Glutamatergic neuron (in vitro differentiated cells): ENCODE measurements at regions not wholly inside any gene's neighbourhood (a gene's known extent, or its start where the extent isn't known, plus 50 kb on each side); places are given as distances from the start of the nearest gene placed in this dataset.

Source experiments
- DNase-seq: peaks from one replicate; pipeline ENCODE4 v3.0.0; 2022
- H3K27ac Mint-ChIP-seq: one replicate; pipeline ENCODE4 v1.8.0; 2020; ENCODE audit warnings: mild to moderate bottlenecking, mixed read lengths, inconsistent platforms; ENCODE audit not compliant: unreplicated experiment
- H3K27me3 Mint-ChIP-seq: one replicate; pipeline ENCODE4 v1.8.0; 2020; ENCODE audit warnings: mild to moderate bottlenecking, moderate library complexity, mixed read lengths, inconsistent platforms; ENCODE audit not compliant: unreplicated experiment
- H3K36me3 Mint-ChIP-seq: one replicate; pipeline ENCODE4 v1.8.0; 2020; ENCODE audit warnings: mild to moderate bottlenecking, mixed read lengths, inconsistent platforms; ENCODE audit not compliant: unreplicated experiment
- H3K4me1 Mint-ChIP-seq: one replicate; pipeline ENCODE4 v1.8.0; 2020; ENCODE audit warnings: mild to moderate bottlenecking, low read depth, mixed read lengths, inconsistent platforms; ENCODE audit not compliant: unreplicated experiment
- H3K4me3 Mint-ChIP-seq: one replicate; pipeline ENCODE4 v1.8.0; 2020; ENCODE audit warnings: mild to moderate bottlenecking, mixed read lengths, inconsistent platforms; ENCODE audit not compliant: unreplicated experiment
- H3K9me3 Mint-ChIP-seq: one replicate; pipeline ENCODE4 v1.8.0; 2020; ENCODE audit warnings: mild to moderate bottlenecking, moderate library complexity, mixed read lengths, inconsistent platforms; ENCODE audit not compliant: unreplicated experiment
- CTCF ChIP-seq: fragments of 200-600 bp; sonication (generic); IDR thresholded peaks from one replicate; pipeline ENCODE4 v1.5.0; 2021; ENCODE audit not compliant: partially characterized antibody, unreplicated experiment

GRCh38 chr2:203804070-203804469, 63.5 kb upstream of the CTLA4 start:
- peaks cover 2% of the 10 kb centered on the region for H3K9me3 Mint-ChIP-seq
- H3K4me3 Mint-ChIP-seq: no peak overlapping the region
- TF ChIP-seq CTCF: no peak
- H3K27me3 Mint-ChIP-seq: no peaks in the 10 kb centered on the region
- no peaks in the 10 kb centered on the region for H3K4me1 Mint-ChIP-seq
- peaks cover 16% of the 10 kb centered on the region for H3K36me3 Mint-ChIP-seq
- no peak overlapping the region for H3K27ac Mint-ChIP-seq
- no peak for DNase-seq

DNA sequence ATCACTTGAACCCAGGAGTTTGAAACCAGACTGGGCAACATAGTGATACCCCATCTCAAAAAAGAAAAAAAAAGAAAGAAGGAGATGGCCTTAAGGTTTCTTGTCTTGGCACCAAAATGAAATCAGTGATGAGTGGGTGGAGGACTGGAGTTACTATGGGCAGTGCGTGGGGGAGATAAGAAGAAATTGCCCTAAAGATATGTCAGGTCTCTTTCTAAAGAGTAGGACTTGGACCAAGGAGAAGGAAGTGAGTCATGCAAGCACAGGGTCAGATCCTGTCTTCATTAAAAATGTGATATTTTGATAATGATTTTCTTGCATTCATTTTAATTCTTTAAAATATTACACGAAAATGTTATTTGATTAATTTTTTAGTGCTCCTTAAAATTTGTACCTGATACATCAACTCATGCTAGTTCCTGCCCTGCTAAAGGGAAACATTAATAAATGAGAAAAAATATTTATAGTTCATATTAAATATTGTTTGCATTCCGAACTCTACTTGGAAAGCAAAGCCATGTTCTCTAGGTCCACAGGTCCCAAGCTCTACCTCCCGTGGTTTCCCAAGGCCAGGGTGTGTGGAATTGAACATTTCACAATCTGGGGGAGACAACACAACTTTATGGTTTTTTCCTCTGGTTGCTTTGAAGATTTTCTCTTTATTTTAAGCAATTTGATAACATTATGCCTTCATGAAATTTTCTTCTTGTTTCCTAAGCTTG, 62.6 kb upstream of the CTLA4 start:
- no peak for DNase-seq
- Mint-ChIP-seq H3K36me3 (peaks cover 13% of the 10 kb centered on the region), H3K9me3 (peaks cover 2% of the 10 kb centered on the region), H3K27ac (no peak overlapping the region), H3K4me1 (no peaks in the 10 kb centered on the region), H3K4me3 (no peak overlapping the region), H3K27me3 (no peaks in the 10 kb centered on the region)
- TF ChIP-seq CTCF: no peak

DNA sequence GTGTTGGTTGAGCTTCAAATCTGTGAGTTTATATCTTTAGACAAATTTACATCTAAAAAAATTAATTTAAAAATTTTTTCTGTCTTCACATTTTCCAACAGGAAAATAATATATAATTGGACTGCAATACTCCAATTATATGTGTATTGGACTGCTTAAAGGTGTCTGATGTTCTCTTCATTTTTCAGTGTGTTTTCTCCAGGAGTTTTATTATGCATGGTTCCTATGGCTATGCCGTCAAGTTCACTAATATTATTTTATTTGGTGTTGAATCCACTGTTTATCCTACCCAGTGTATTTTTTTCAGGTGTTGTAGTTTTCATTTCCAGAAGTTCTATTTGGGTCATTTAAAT, 62.1 kb upstream of the CTLA4 start:
- no peak for DNase-seq
- Mint-ChIP-seq H3K36me3 (peaks cover 9% of the 10 kb centered on the region), H3K27me3 (no peaks in the 10 kb centered on the region), H3K4me1 (no peaks in the 10 kb centered on the region), H3K4me3 (no peak overlapping the region), H3K9me3 (peaks cover 2% of the 10 kb centered on the region), H3K27ac (no peak overlapping the region)
- TF ChIP-seq CTCF: no peak

DNA sequence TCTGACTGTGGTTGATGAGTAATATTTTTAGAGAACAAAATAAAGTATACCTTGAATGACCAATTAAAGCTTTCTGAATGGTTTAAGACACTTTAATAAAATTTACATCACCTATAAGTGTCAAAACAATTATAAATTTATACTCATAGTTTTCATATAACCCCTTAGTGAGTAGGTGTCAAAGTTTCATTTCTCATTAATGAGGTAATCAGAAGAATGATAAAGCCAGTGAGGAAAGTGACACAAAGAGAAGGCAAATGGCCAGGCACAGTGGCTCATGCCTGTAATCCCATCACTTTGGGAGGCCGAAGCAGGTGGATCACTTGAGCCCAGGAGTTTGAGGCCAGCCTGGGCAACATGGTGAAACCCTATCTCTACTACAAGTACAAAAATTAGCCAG, 60.8 kb upstream of the CTLA4 start:
- Mint-ChIP-seq H3K9me3 (no peaks in the 10 kb centered on the region), H3K4me1 (no peaks in the 10 kb centered on the region), H3K27ac (no peak overlapping the region), H3K4me3 (no peak overlapping the region), H3K36me3 (no peaks in the 10 kb centered on the region), H3K27me3 (no peaks in the 10 kb centered on the region)
- no peak for DNase-seq
- TF ChIP-seq CTCF: no peak

GRCh38 chr2:203808046-203808750, 59.4 kb upstream of the CTLA4 start:
- DNase-seq: no peak
- Mint-ChIP-seq H3K27ac (no peak overlapping the region), H3K9me3 (no peaks in the 10 kb centered on the region), H3K4me3 (no peak overlapping the region), H3K36me3 (no peaks in the 10 kb centered on the region), H3K27me3 (no peaks in the 10 kb centered on the region), H3K4me1 (no peaks in the 10 kb centered on the region)
- no peak for TF ChIP-seq CTCF
